ENCODE measurements at regions not wholly inside any gene's neighbourhood (a gene's known extent, or its start where the extent isn't known, plus 50 kb on each side); places are given as distances from the start of the nearest gene placed in this dataset.
"Not testable (repeated sequence)": the region's sequence is repeated elsewhere in the genome, so short reads cannot be mapped to it uniquely, and the experiment has no call there.

GRCh38 chr1:87985071-87985470 lies 656.4 kb downstream of the LMO4 start:
- DNase-seq (ENCODE audit: low read depth, low spot score): no peak

- DNase-seq (ENCODE audit: low read depth, low spot score): no peak
These were observed 657.6 kb downstream of the LMO4 start for GRCh38 chr1:87986130-87986866.

- DNase-seq (ENCODE audit: low read depth, low spot score): no peak
These were observed 660.7 kb downstream of the LMO4 start for GRCh38 chr1:87989346-87989745.

- not testable (repeated sequence) for DNase-seq (ENCODE audit: low read depth, low spot score)
These were observed 663.9 kb downstream of the LMO4 start for GRCh38 chr1:87992536-87992935.

GRCh38 chr1:87993051-87993450 lies 664.4 kb downstream of the LMO4 start:
- no peak for DNase-seq (ENCODE audit: low read depth, low spot score)

GRCh38 chr1:87999852-88000251 lies 671.2 kb downstream of the LMO4 start:
- DNase-seq (ENCODE audit: low read depth, low spot score): no peak

- DNase-seq (ENCODE audit: low read depth, low spot score): no peak
These were observed 672.8 kb downstream of the LMO4 start for GRCh38 chr1:88001460-88001859.

GRCh38 chr1:88003255-88003654 lies 674.6 kb downstream of the LMO4 start:
- no peak for DNase-seq (ENCODE audit: low read depth, low spot score)

- no peak for DNase-seq (ENCODE audit: low read depth, low spot score)
These were observed 674.2 kb upstream of the PKN2 start for GRCh38 chr1:88009916-88010315.

- no peak for DNase-seq (ENCODE audit: low read depth, low spot score)
These were observed 670.6 kb upstream of the PKN2 start for GRCh38 chr1:88013485-88013884.

GRCh38 chr1:88014131-88014530 lies 669.9 kb upstream of the PKN2 start:
- no peak for DNase-seq (ENCODE audit: low read depth, low spot score)

GRCh38 chr1:88016947-88017346 lies 667.1 kb upstream of the PKN2 start:
- no peak for DNase-seq (ENCODE audit: low read depth, low spot score)

GRCh38 chr1:88021529-88021928 lies 662.5 kb upstream of the PKN2 start:
- no peak for DNase-seq (ENCODE audit: low read depth, low spot score)

GRCh38 chr1:88022516-88022915 lies 661.6 kb upstream of the PKN2 start:
- no peak for DNase-seq (ENCODE audit: low read depth, low spot score)

GRCh38 chr1:88029142-88029541 lies 654.9 kb upstream of the PKN2 start:
- no peak for DNase-seq (ENCODE audit: low read depth, low spot score)

- DNase-seq (ENCODE audit: low read depth, low spot score): no peak
These were observed 654.2 kb upstream of the PKN2 start for GRCh38 chr1:88029899-88030298.

- no peak for DNase-seq (ENCODE audit: low read depth, low spot score)
These were observed 648.5 kb upstream of the PKN2 start for GRCh38 chr1:88035578-88035977.

GRCh38 chr1:88036345-88037014 lies 647.6 kb upstream of the PKN2 start:
- DNase-seq (ENCODE audit: low read depth, low spot score): no peak

GRCh38 chr1:88039240-88039639 lies 644.8 kb upstream of the PKN2 start:
- DNase-seq (ENCODE audit: low read depth, low spot score): no peak

- DNase-seq (ENCODE audit: low read depth, low spot score): no peak
These were observed 640.2 kb upstream of the PKN2 start for GRCh38 chr1:88043834-88044233.

- DNase-seq (ENCODE audit: low read depth, low spot score): no peak
These were observed 631.9 kb upstream of the PKN2 start for GRCh38 chr1:88052167-88052566.

GRCh38 chr1:88053065-88053464 lies 631.0 kb upstream of the PKN2 start:
- DNase-seq (ENCODE audit: low read depth, low spot score): no peak

- DNase-seq (ENCODE audit: low read depth, low spot score): no peak
These were observed 627.2 kb upstream of the PKN2 start for GRCh38 chr1:88056881-88057280.

All from pulmonary artery endothelial cell (primary cell).